Osteoblast (primary cell): ENCODE measurements at regions not wholly inside any gene's neighbourhood (a gene's known extent, or its start where the extent isn't known, plus 50 kb on each side); places are given as distances from the start of the nearest gene placed in this dataset.

Experiments used
- DNase-seq: peaks from one replicate; pipeline ENCODE4 v3.0.0; 2011; ENCODE audit warnings: low spot score, mixed read lengths; ENCODE audit not compliant: insufficient read length; ENCODE audit errors: missing footprints
- H2AFZ ChIP-seq: 2 replicates; pipeline ENCODE4 v1.6.0; 2011; ENCODE audit warnings: mild to moderate bottlenecking, low read length
- H3K27ac ChIP-seq: 2 replicates; pipeline ENCODE4 v1.5.1; 2011; ENCODE audit warnings: mild to moderate bottlenecking, low read depth, low read length, moderate library complexity
- H3K27me3 ChIP-seq: 2 replicates; pipeline ENCODE4 v1.6.0; 2012; ENCODE audit warnings: mild to moderate bottlenecking, control low read depth, inconsistent platforms, low read length, moderate library complexity; ENCODE audit not compliant: insufficient read depth
- H3K36me3 ChIP-seq: 2 replicates; pipeline ENCODE4 v1.5.1; 2011; ENCODE audit warnings: mild to moderate bottlenecking, low read length, control low read depth, moderate library complexity; ENCODE audit not compliant: insufficient read depth
- H3K4me1 ChIP-seq: 2 replicates; pipeline ENCODE4 v1.5.1; 2011; ENCODE audit warnings: mild to moderate bottlenecking, low read length, control low read depth, moderate library complexity; ENCODE audit not compliant: insufficient read depth
- H3K4me2 ChIP-seq: 2 replicates; pipeline ENCODE4 v1.6.0; 2011; ENCODE audit warnings: mild to moderate bottlenecking, low read length; ENCODE audit not compliant: insufficient read depth
- H3K4me3 ChIP-seq: fragments of 200-600 bp; sonication (generic); 3 replicates; pipeline ENCODE4 v1.5.1; 2012; ENCODE audit warnings: mild to moderate bottlenecking, low read length, inconsistent platforms; ENCODE audit not compliant: insufficient read depth
- H3K79me2 ChIP-seq: 2 replicates; pipeline ENCODE4 v1.6.0; 2012; ENCODE audit warnings: mild to moderate bottlenecking, low read length, control low read depth, inconsistent platforms; ENCODE audit not compliant: insufficient read depth
- H3K9me3 ChIP-seq: 2 replicates; pipeline ENCODE4 v1.5.1; 2011; ENCODE audit warnings: low read depth, low read length, control low read depth
- H4K20me1 ChIP-seq: 2 replicates; pipeline ENCODE4 v1.6.0; 2012; ENCODE audit warnings: mild to moderate bottlenecking, low read length, control low read depth; ENCODE audit not compliant: insufficient read depth
- CTCF ChIP-seq: IDR thresholded peaks from 2 replicates; pipeline ENCODE4 v1.5.1; 2011; ENCODE audit warnings: mild to moderate bottlenecking, low read depth, low read length, moderate library complexity; ENCODE audit errors: extremely low read depth

- no peak overlapping the region for H2AFZ ChIP-seq
- TF ChIP-seq CTCF = no peak
- no peak overlapping the region for H3K4me3 ChIP-seq
- peaks cover 5% of the 10 kb centered on the region for H3K4me1 ChIP-seq
- H3K36me3 ChIP-seq = no peaks in the 10 kb centered on the region
- no peak overlapping the region for H3K27ac ChIP-seq
- no peaks in the 10 kb centered on the region for H3K9me3 ChIP-seq
- no peaks in the 10 kb centered on the region for H4K20me1 ChIP-seq
- no peaks in the 10 kb centered on the region for H3K79me2 ChIP-seq
- H3K27me3 ChIP-seq = no peaks in the 10 kb centered on the region
- no peak overlapping the region for H3K4me2 ChIP-seq
- no peak for DNase-seq
Measured at GRCh38 chr4:38523054-38523453, 140.9 kb upstream of the KLF3 start.

GRCh38 chr4:38523524-38524448 lies 140.2 kb upstream of the KLF3 start:
- no peak overlapping the region for H3K27ac ChIP-seq
- no peaks in the 10 kb centered on the region for H4K20me1 ChIP-seq
- peak overlapping the region; percentile 87 for H2AFZ ChIP-seq
- peak; percentile 52 for DNase-seq
- TF ChIP-seq CTCF = no peak
- H3K36me3 ChIP-seq = no peaks in the 10 kb centered on the region
- H3K4me2 ChIP-seq = peak overlapping the region; percentile 77
- H3K4me3 ChIP-seq = peak overlapping the region; percentile 62
- H3K79me2 ChIP-seq = no peaks in the 10 kb centered on the region
- peaks cover 5% of the 10 kb centered on the region for H3K4me1 ChIP-seq
- no peaks in the 10 kb centered on the region for H3K9me3 ChIP-seq
- H3K27me3 ChIP-seq = no peaks in the 10 kb centered on the region

- no peak overlapping the region for H3K4me3 ChIP-seq
- H3K27ac ChIP-seq = no peak overlapping the region
- no peak for TF ChIP-seq CTCF
- no peaks in the 10 kb centered on the region for H3K9me3 ChIP-seq
- H3K27me3 ChIP-seq = no peaks in the 10 kb centered on the region
- DNase-seq = no peak
- no peak overlapping the region for H2AFZ ChIP-seq
- no peak overlapping the region for H3K4me2 ChIP-seq
- H3K79me2 ChIP-seq = no peaks in the 10 kb centered on the region
- H3K36me3 ChIP-seq = no peaks in the 10 kb centered on the region
- H4K20me1 ChIP-seq = no peaks in the 10 kb centered on the region
- peaks cover 5% of the 10 kb centered on the region for H3K4me1 ChIP-seq
Measured at GRCh38 chr4:38526412-38526811, 137.6 kb upstream of the KLF3 start.

- H3K27ac ChIP-seq = no peak overlapping the region
- H3K9me3 ChIP-seq = no peaks in the 10 kb centered on the region
- H3K27me3 ChIP-seq = peaks cover 3% of the 10 kb centered on the region
- H3K4me2 ChIP-seq = no peak overlapping the region
- no peaks in the 10 kb centered on the region for H3K79me2 ChIP-seq
- TF ChIP-seq CTCF = no peak
- H4K20me1 ChIP-seq = no peaks in the 10 kb centered on the region
- no peak overlapping the region for H2AFZ ChIP-seq
- no peaks in the 10 kb centered on the region for H3K4me1 ChIP-seq
- H3K4me3 ChIP-seq = no peak overlapping the region
- DNase-seq = no peak
- no peaks in the 10 kb centered on the region for H3K36me3 ChIP-seq
Measured at GRCh38 chr4:38529189-38530115, 134.5 kb upstream of the KLF3 start.
